A673 (cell line): ENCODE measurements at regions not wholly inside any gene's neighbourhood (a gene's known extent, or its start where the extent isn't known, plus 50 kb on each side); places are given as distances from the start of the nearest gene placed in this dataset.

Experiments used
- BruUV-seq: library from RNA; stranded (reverse); fragments of 400-500 nt; replicated peaks from 2 replicates; lab custom pipeline; 2021; lab: Mats Ljungman, UMichigan
- CTCF ChIA-PET: fragments of 300-600 bp; sonication (Branson Sonifier 250); formaldehyde crosslinking; loops from one replicate; lab custom pipeline; 2022; ENCODE audit warnings: antibody characterized with exemption; lab: Charles Lee
- POLR2A ChIA-PET: fragments of 300-600 bp; sonication (Branson Sonifier 250); formaldehyde crosslinking; loops from one replicate; lab custom pipeline; 2022; ENCODE audit warnings: antibody characterized with exemption; ENCODE audit not compliant: low non-redundant PET; lab: Charles Lee
- DNase-seq: peaks from one replicate; pipeline ENCODE4 v3.0.0-alpha.2; 2015; ENCODE audit warnings: low spot score
- H3K27ac ChIP-seq: fragments of 200-600 bp; sonication (generic); 2 replicates; pipeline ENCODE4 v1.5.1; 2016; ENCODE audit warnings: mixed run types, low read depth, mild to moderate bottlenecking, mixed read lengths, antibody characterized with exemption, low read length; ENCODE audit not compliant: poor library complexity, severe bottlenecking
- H3K27me3 ChIP-seq: fragments of 200-600 bp; sonication (generic); replicated peaks from 2 replicates; pipeline ENCODE4 v1.6.1; 2017; ENCODE audit warnings: mixed run types, low read depth, mild to moderate bottlenecking, mixed read lengths, antibody characterized with exemption, low read length; ENCODE audit not compliant: insufficient read depth, poor library complexity
- H3K36me3 ChIP-seq: fragments of 200-600 bp; sonication (generic); 2 replicates; pipeline ENCODE4 v1.6.1; 2016; ENCODE audit warnings: mixed run types, mild to moderate bottlenecking, mixed read lengths, antibody characterized with exemption, low read length; ENCODE audit not compliant: insufficient read depth, poor library complexity, severe bottlenecking
- H3K4me1 ChIP-seq: fragments of 200-600 bp; sonication (generic); 2 replicates; pipeline ENCODE4 v1.6.1; 2017; ENCODE audit warnings: mixed run types, mild to moderate bottlenecking, mixed read lengths, antibody characterized with exemption, low read length; ENCODE audit not compliant: insufficient read depth, poor library complexity, severe bottlenecking
- H3K4me3 ChIP-seq: fragments of 200-600 bp; sonication (generic); 2 replicates; pipeline ENCODE4 v1.5.1; 2016; ENCODE audit warnings: low read depth, mixed run types, mild to moderate bottlenecking, mixed read lengths, low read length; ENCODE audit not compliant: poor library complexity, severe bottlenecking
- H3K9me3 ChIP-seq: fragments of 200-600 bp; sonication (generic); 2 replicates; pipeline ENCODE4 v1.6.1; 2016; ENCODE audit warnings: mixed run types, low read depth, mild to moderate bottlenecking, mixed read lengths, antibody characterized with exemption, low read length; ENCODE audit not compliant: poor library complexity, severe bottlenecking
- EZH2 ChIP-seq: fragments of 200-600 bp; sonication (generic); IDR thresholded peaks from 2 replicates; pipeline ENCODE4 v1.6.1; 2017; ENCODE audit warnings: borderline replicate concordance, low read depth, mild to moderate bottlenecking, mixed read lengths, antibody characterized with exemption, low read length; ENCODE audit not compliant: poor library complexity, severe bottlenecking
- intact Hi-C: fragments of 100-400 bp; cut with micrococcal nuclease; formaldehyde crosslinking; loops from one replicate; pipeline ENCODE4 v1.10.0; 2022; ENCODE audit not compliant: unreplicated experiment
- TF ChIP-seq, protein P1 (sequence below): fragments of 300-800, 200-600 bp; sonication (generic); conservative IDR thresholded peaks from 2 replicates; pipeline ENCODE4 v1.5.1; 2017; ENCODE audit warnings: low read depth, mild to moderate bottlenecking, antibody characterized with exemption, low read length, moderate library complexity, mixed read lengths

- intact Hi-C loops = no loop called here
- Histone ChIP-seq H3K27ac (no peak overlapping the region), H3K4me1 (no peaks in the 10 kb centered on the region), H3K27me3 (no peaks in the 10 kb centered on the region), H3K9me3 (no peaks in the 10 kb centered on the region), H3K36me3 (no peaks in the 10 kb centered on the region), H3K4me3 (no peak overlapping the region)
- TF ChIP-seq, protein P1, sequence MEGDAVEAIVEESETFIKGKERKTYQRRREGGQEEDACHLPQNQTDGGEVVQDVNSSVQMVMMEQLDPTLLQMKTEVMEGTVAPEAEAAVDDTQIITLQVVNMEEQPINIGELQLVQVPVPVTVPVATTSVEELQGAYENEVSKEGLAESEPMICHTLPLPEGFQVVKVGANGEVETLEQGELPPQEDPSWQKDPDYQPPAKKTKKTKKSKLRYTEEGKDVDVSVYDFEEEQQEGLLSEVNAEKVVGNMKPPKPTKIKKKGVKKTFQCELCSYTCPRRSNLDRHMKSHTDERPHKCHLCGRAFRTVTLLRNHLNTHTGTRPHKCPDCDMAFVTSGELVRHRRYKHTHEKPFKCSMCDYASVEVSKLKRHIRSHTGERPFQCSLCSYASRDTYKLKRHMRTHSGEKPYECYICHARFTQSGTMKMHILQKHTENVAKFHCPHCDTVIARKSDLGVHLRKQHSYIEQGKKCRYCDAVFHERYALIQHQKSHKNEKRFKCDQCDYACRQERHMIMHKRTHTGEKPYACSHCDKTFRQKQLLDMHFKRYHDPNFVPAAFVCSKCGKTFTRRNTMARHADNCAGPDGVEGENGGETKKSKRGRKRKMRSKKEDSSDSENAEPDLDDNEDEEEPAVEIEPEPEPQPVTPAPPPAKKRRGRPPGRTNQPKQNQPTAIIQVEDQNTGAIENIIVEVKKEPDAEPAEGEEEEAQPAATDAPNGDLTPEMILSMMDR = no peak
- no peak for TF ChIP-seq EZH2
- ChIA-PET POLR2A (no interaction called here), CTCF (no interaction called here)
- DNase-seq = no peak
- no TSS peak for BruUV-seq
Observed at GRCh38 chrX:34848281-34848680, 94.3 kb upstream of the FAM47B start.

- Histone ChIP-seq H3K4me1 (no peaks in the 10 kb centered on the region), H3K36me3 (no peaks in the 10 kb centered on the region), H3K27ac (no peak overlapping the region), H3K4me3 (no peak overlapping the region), H3K27me3 (no peaks in the 10 kb centered on the region), H3K9me3 (no peaks in the 10 kb centered on the region)
- DNase-seq = no peak
- no peak for TF ChIP-seq EZH2
- TF ChIP-seq, protein P1 = no peak
- no TSS peak for BruUV-seq
- POLR2A ChIA-PET = no interaction called here
- intact Hi-C loops = no loop called here
- CTCF ChIA-PET = no interaction called here
Observed at GRCh38 chrX:34849371-34849770, 93.2 kb upstream of the FAM47B start.

- intact Hi-C loops = no loop called here
- Histone ChIP-seq H3K27me3 (no peaks in the 10 kb centered on the region), H3K9me3 (no peaks in the 10 kb centered on the region), H3K36me3 (no peaks in the 10 kb centered on the region), H3K27ac (no peak overlapping the region), H3K4me1 (no peaks in the 10 kb centered on the region), H3K4me3 (no peak overlapping the region)
- no peak for TF ChIP-seq EZH2
- TF ChIP-seq, protein P1 = no peak
- POLR2A ChIA-PET = no interaction called here
- BruUV-seq = no TSS peak
- CTCF ChIA-PET = no interaction called here
- DNase-seq = no peak
Observed at GRCh38 chrX:34859191-34859590, 83.4 kb upstream of the FAM47B start.
